WTC11 (cell line): ENCODE measurements at regions not wholly inside any gene's neighbourhood (a gene's known extent, or its start where the extent isn't known, plus 50 kb on each side); places are given as distances from the start of the nearest gene placed in this dataset.

Experiments
- ATAC-seq: fragments of 200-7000 bp; cut with Tn5 transposase; 2 replicates; pipeline ENCODE4 v1.10.0; 2021; ENCODE audit warnings: mild to moderate bottlenecking, moderate library complexity
- CTCF ChIA-PET: fragments of 300-600 bp; sonication (Branson Sonifier 250); formaldehyde crosslinking; loops from one replicate; lab custom pipeline; 2021; ENCODE audit warnings: antibody characterized with exemption; lab: Charles Lee
- POLR2A ChIA-PET: fragments of 350-600 bp; sonication (Branson Sonifier 250); formaldehyde crosslinking; loops from one replicate; lab custom pipeline; 2021; ENCODE audit warnings: antibody characterized with exemption; lab: Charles Lee
- DNase-seq: peaks from one replicate; pipeline ENCODE4 v3.0.0; 2021; ENCODE audit warnings: low spot score
- H3K27ac Mint-ChIP-seq: 2 replicates; pipeline ENCODE4 v1.8.0; 2021; ENCODE audit warnings: mixed read lengths
- H3K27me3 Mint-ChIP-seq: 2 replicates; pipeline ENCODE4 v1.8.0; 2021; ENCODE audit warnings: low read depth, mild to moderate bottlenecking, moderate library complexity, mixed read lengths
- H3K36me3 Mint-ChIP-seq: 2 replicates; pipeline ENCODE4 v1.8.0; 2021; ENCODE audit warnings: mixed read lengths
- H3K4me1 Mint-ChIP-seq: 2 replicates; pipeline ENCODE4 v1.8.0; 2022; ENCODE audit warnings: mixed read lengths
- H3K4me3 Mint-ChIP-seq: 2 replicates; pipeline ENCODE4 v1.8.0; 2021; ENCODE audit warnings: mild to moderate bottlenecking, moderate library complexity, mixed read lengths
- H3K9me3 Mint-ChIP-seq: 2 replicates; pipeline ENCODE4 v1.8.0; 2021; ENCODE audit warnings: mixed read lengths
- ATF1 ChIP-seq: sonication (generic); formaldehyde crosslinking; IDR thresholded peaks from 2 replicates; pipeline ENCODE4 v1.8.1; 2023; ENCODE audit warnings: mild to moderate bottlenecking, moderate library complexity, missing genetic modification reagents
- E2F4 ChIP-seq: sonication (generic); formaldehyde crosslinking; IDR thresholded peaks from 2 replicates; pipeline ENCODE4 v1.8.1; 2022; ENCODE audit warnings: low read depth, mild to moderate bottlenecking, moderate library complexity, missing genetic modification reagents, borderline replicate concordance
- EMX1 ChIP-seq: fragments of 250-450 bp; sonication (Bioruptor Pico); IDR thresholded peaks from 2 replicates; pipeline ENCODE4 v1.8.0; 2021; ENCODE audit warnings: mild to moderate bottlenecking
- ETV6 ChIP-seq: sonication (generic); formaldehyde crosslinking; IDR thresholded peaks from 2 replicates; pipeline ENCODE4 v1.8.1; 2022; ENCODE audit warnings: mild to moderate bottlenecking, missing genetic modification reagents
- FOXK1 ChIP-seq: sonication (generic); formaldehyde crosslinking; IDR thresholded peaks from 2 replicates; pipeline ENCODE4 v1.8.0; 2022; ENCODE audit warnings: mild to moderate bottlenecking, moderate library complexity, missing genetic modification reagents
- HMGA2 ChIP-seq: fragments of 250-450 bp; sonication (Bioruptor Pico); IDR thresholded peaks from 2 replicates; pipeline ENCODE4 v1.4.0; 2021; ENCODE audit warnings: mild to moderate bottlenecking, moderate library complexity
- NFYB ChIP-seq: sonication (generic); formaldehyde crosslinking; conservative IDR thresholded peaks from 2 replicates; pipeline ENCODE4 v1.8.0; 2022; ENCODE audit warnings: low read depth, missing genetic modification reagents
- SOX15 ChIP-seq: fragments of 250-450 bp; sonication (Bioruptor Pico); IDR thresholded peaks from 2 replicates; pipeline ENCODE4 v1.9.0; 2021; ENCODE audit warnings: mild to moderate bottlenecking
- SP1 ChIP-seq: sonication (generic); formaldehyde crosslinking; conservative IDR thresholded peaks from 2 replicates; pipeline ENCODE4 v1.8.1; 2022; ENCODE audit warnings: missing genetic modification reagents
- ZNF219 ChIP-seq: sonication (generic); formaldehyde crosslinking; IDR thresholded peaks from 2 replicates; pipeline ENCODE4 v1.8.0; 2023; ENCODE audit warnings: missing genetic modification reagents, mild to moderate bottlenecking, borderline replicate concordance
- ZNF532 ChIP-seq: fragments of 250-450 bp; sonication (Bioruptor Pico); IDR thresholded peaks from 2 replicates; pipeline ENCODE4 v1.9.0; 2021; ENCODE audit warnings: mild to moderate bottlenecking, borderline replicate concordance
- TF ChIP-seq, protein P1 (sequence below): sonication (generic); formaldehyde crosslinking; IDR thresholded peaks from 2 replicates; pipeline ENCODE4 v1.8.1; 2022; ENCODE audit warnings: low read depth, missing genetic modification reagents, borderline replicate concordance
- TF ChIP-seq, protein P2 (sequence below): sonication (generic); formaldehyde crosslinking; IDR thresholded peaks from 2 replicates; pipeline ENCODE4 v1.8.1; 2022; ENCODE audit warnings: missing genetic modification reagents, borderline replicate concordance
- TF ChIP-seq, protein P3 (sequence below): fragments of 250-450 bp; sonication (Bioruptor Pico); IDR thresholded peaks from 2 replicates; pipeline ENCODE4 v1.9.0; 2021; ENCODE audit warnings: moderate library complexity, mild to moderate bottlenecking, inconsistent platforms, borderline replicate concordance
- TF ChIP-seq, protein P4 (sequence below): sonication (generic); formaldehyde crosslinking; IDR thresholded peaks from 2 replicates; pipeline ENCODE4 v1.8.1; 2023; ENCODE audit warnings: mild to moderate bottlenecking, missing genetic modification reagents

DNA sequence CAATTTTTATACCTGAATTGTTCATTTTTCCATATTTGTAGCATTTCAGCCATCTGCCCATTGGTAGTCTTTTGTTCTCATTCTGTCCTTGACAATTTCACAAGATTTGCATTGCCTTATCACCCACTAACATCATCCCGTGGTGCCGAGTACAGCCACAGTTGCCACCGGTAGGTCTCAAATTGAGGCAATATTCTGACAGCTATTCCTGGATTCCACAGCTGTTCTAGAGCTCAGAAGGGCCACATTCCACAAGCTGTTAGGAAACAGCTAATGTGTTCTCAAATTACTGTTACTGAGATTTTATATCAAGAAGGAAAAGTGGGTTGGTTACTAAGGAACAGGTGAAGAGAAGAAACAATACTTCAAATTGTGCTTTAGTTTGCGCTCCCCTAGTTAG, 178.8 kb downstream of the RPRM start:
- DNase-seq = no peak
- ATAC-seq = no peak
- Mint-ChIP-seq H3K4me1 (peaks cover 13% of the 10 kb centered on the region), H3K9me3 (peaks cover 3% of the 10 kb centered on the region; the same call in 1 of the 2 replicates), H3K27ac (no peak overlapping the region), H3K4me3 (no peak overlapping the region), H3K27me3 (no peaks in the 10 kb centered on the region; the same call in 1 of the 2 replicates), H3K36me3 (no peaks in the 10 kb centered on the region)
- ChIA-PET CTCF (interaction anchor here (0.8 kb wide), 1 partner anchor 13 kb away, joined by 3 read pairs; no protein-coding TSS in a partner anchor), POLR2A (no interaction called here)
- TF ChIP-seq, protein P1, sequence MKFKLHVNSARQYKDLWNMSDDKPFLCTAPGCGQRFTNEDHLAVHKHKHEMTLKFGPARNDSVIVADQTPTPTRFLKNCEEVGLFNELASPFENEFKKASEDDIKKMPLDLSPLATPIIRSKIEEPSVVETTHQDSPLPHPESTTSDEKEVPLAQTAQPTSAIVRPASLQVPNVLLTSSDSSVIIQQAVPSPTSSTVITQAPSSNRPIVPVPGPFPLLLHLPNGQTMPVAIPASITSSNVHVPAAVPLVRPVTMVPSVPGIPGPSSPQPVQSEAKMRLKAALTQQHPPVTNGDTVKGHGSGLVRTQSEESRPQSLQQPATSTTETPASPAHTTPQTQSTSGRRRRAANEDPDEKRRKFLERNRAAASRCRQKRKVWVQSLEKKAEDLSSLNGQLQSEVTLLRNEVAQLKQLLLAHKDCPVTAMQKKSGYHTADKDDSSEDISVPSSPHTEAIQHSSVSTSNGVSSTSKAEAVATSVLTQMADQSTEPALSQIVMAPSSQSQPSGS (CRISPR knock-in tag) = no peak
- TF ChIP-seq ETV6 (no peak), SOX15 (no peak), HMGA2 (CRISPR knock-in tag) (no peak), FOXK1 (CRISPR knock-in tag) (no peak), ZNF219 (no peak), EMX1 (CRISPR knock-in tag) (no peak), E2F4 (CRISPR knock-in tag) (no peak), NFYB (no peak), ZNF532 (CRISPR knock-in tag) (no peak), ATF1 (CRISPR knock-in tag) (no peak)
- TF ChIP-seq, protein P2, sequence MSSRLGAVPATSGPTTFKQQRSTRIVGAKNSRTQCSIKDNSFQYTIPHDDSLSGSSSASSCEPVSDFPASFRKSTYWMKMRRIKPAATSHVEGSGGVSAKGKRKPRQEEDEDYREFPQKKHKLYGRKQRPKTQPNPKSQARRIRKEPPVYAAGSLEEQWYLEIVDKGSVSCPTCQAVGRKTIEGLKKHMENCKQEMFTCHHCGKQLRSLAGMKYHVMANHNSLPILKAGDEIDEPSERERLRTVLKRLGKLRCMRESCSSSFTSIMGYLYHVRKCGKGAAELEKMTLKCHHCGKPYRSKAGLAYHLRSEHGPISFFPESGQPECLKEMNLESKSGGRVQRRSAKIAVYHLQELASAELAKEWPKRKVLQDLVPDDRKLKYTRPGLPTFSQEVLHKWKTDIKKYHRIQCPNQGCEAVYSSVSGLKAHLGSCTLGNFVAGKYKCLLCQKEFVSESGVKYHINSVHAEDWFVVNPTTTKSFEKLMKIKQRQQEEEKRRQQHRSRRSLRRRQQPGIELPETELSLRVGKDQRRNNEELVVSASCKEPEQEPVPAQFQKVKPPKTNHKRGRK (CRISPR knock-in tag) = no peak
- TF ChIP-seq, protein P3, sequence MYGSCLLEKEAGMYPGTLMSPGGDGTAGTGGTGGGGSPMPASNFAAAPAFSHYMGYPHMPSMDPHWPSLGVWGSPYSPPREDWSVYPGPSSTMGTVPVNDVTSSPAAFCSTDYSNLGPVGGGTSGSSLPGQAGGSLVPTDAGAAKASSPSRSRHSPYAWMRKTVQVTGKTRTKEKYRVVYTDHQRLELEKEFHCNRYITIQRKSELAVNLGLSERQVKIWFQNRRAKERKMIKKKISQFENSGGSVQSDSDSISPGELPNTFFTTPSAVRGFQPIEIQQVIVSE (CRISPR knock-in tag) = no peak
- TF ChIP-seq, protein P4, sequence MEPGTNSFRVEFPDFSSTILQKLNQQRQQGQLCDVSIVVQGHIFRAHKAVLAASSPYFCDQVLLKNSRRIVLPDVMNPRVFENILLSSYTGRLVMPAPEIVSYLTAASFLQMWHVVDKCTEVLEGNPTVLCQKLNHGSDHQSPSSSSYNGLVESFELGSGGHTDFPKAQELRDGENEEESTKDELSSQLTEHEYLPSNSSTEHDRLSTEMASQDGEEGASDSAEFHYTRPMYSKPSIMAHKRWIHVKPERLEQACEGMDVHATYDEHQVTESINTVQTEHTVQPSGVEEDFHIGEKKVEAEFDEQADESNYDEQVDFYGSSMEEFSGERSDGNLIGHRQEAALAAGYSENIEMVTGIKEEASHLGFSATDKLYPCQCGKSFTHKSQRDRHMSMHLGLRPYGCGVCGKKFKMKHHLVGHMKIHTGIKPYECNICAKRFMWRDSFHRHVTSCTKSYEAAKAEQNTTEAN (CRISPR knock-in tag) = no peak

- POLR2A ChIA-PET = no interaction called here
- ATAC-seq (no peak), DNase-seq (no peak)
- H3K36me3 Mint-ChIP-seq = no peaks in the 10 kb centered on the region
- CTCF ChIA-PET = interaction anchor here (1.2 kb wide), 1 partner anchor 12 kb away, joined by 3 read pairs; no protein-coding TSS in a partner anchor
- H3K9me3 Mint-ChIP-seq = peaks cover 3% of the 10 kb centered on the region; the same call in 1 of the 2 replicates
- H3K27me3 Mint-ChIP-seq = no peaks in the 10 kb centered on the region; the same call in 1 of the 2 replicates
- no peak overlapping the region for H3K4me3 Mint-ChIP-seq
- TF ChIP-seq SP1 = no peak
- no peak overlapping the region for H3K27ac Mint-ChIP-seq
- peaks cover 13% of the 10 kb centered on the region for H3K4me1 Mint-ChIP-seq
Observed at GRCh38 chr2:153299217-153299616, 179.3 kb downstream of the RPRM start.
